Mucosa of descending colon (tissue), 3 donors: ENCODE measurements at regions not wholly inside any gene's neighbourhood (a gene's known extent, or its start where the extent isn't known, plus 50 kb on each side); places are given as distances from the start of the nearest gene placed in this dataset.

Experiments
- ATAC-seq: fragments of 200-7000 bp; cut with Tn5 transposase; one replicate; pipeline ENCODE4 v1.9.1; 2020; ENCODE audit warnings: mild to moderate bottlenecking, moderate library complexity
- DNase-seq, 3 donors: peaks; one replicate each; pipeline ENCODE4 v3.0.0-alpha.2; 2020
- H3K36me3 ChIP-seq: fragments of 200-600 bp; one replicate; pipeline ENCODE4 v1.8.0; 2021; ENCODE audit warnings: low read depth, mild to moderate bottlenecking
- H3K4me1 ChIP-seq: fragments of 200-600 bp; one replicate; pipeline ENCODE4 v1.8.0; 2021; ENCODE audit warnings: low read depth, mild to moderate bottlenecking
- H3K4me3 ChIP-seq: fragments of 200-600 bp; one replicate; pipeline ENCODE4 v1.8.0; 2021; ENCODE audit warnings: mild to moderate bottlenecking
- H3K9me3 ChIP-seq: fragments of 200-600 bp; one replicate; pipeline ENCODE4 v1.8.0; 2021; ENCODE audit warnings: mild to moderate bottlenecking
- intact Hi-C, 2 donors: fragments of 100-400 bp; cut with DNase I in 1 of 2; cut with micrococcal nuclease in 1 of 2; formaldehyde crosslinking; loops; one replicate each; pipeline versions ENCODE4 v1.11.0 to v1.11.1; 2022; cut with DNase I, micrococcal nuclease
- TF ChIP-seq, protein P1 (sequence below): fragments of 200-600 bp; IDR thresholded peaks from one replicate; pipeline ENCODE4 v1.8.0; 2022; ENCODE audit warnings: antibody characterized with exemption, mild to moderate bottlenecking
- donor health status: DM: no; HTN: no; CAD: no; lungs with moderate emphysema.
- donor health status: DM: no; HTN: no; CAD: no.
- donor health status: DM: no; HTN: yes; CAD: no.

DNA sequence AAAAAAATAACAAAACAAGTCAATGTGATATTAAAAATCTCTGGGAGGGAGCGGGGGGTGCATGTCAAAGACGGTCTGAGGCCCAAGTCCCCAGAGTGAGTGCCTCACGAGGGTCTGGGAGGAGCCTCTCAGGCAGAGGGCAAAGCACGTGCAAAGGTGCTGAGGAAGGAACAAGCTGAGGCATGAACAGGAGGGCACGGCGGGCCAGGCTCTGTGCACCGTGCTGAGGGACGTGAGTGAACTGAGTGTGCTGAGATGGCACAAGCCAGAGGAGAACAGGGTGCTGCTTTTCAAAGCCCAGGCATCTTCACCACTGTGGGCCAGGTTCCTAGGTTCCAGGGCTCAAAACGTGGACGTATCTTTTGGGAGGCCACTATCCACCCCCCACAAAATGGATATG is 142.1 kb upstream of the PHACTR3 start:
- Histone ChIP-seq H3K9me3 (no peaks in the 10 kb centered on the region), H3K4me3 (no peak overlapping the region), H3K36me3 (no peaks in the 10 kb centered on the region), H3K4me1 (no peaks in the 10 kb centered on the region)
- TF ChIP-seq, protein P1, sequence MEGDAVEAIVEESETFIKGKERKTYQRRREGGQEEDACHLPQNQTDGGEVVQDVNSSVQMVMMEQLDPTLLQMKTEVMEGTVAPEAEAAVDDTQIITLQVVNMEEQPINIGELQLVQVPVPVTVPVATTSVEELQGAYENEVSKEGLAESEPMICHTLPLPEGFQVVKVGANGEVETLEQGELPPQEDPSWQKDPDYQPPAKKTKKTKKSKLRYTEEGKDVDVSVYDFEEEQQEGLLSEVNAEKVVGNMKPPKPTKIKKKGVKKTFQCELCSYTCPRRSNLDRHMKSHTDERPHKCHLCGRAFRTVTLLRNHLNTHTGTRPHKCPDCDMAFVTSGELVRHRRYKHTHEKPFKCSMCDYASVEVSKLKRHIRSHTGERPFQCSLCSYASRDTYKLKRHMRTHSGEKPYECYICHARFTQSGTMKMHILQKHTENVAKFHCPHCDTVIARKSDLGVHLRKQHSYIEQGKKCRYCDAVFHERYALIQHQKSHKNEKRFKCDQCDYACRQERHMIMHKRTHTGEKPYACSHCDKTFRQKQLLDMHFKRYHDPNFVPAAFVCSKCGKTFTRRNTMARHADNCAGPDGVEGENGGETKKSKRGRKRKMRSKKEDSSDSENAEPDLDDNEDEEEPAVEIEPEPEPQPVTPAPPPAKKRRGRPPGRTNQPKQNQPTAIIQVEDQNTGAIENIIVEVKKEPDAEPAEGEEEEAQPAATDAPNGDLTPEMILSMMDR, result no peak
- DNase-seq, result no peak
- intact Hi-C loops, result no loop called here
- no peak for ATAC-seq

- H3K4me1 ChIP-seq, result no peaks in the 10 kb centered on the region
- TF ChIP-seq, protein P1, result no peak
- peak; percentile 72 for ATAC-seq
- H3K36me3 ChIP-seq, result no peaks in the 10 kb centered on the region
- intact Hi-C loops, result no loop called here
- no peaks in the 10 kb centered on the region for H3K9me3 ChIP-seq
- no peak overlapping the region for H3K4me3 ChIP-seq
- peak in 1 of 3 donors; percentile 20 for DNase-seq
Observed at GRCh38 chr20:59463541-59463940, 140.8 kb upstream of the PHACTR3 start.

GRCh38 chr20:59466107-59466815 is 138.1 kb upstream of the PHACTR3 start:
- no peak overlapping the region for H3K4me3 ChIP-seq
- no peak for DNase-seq
- no peak for ATAC-seq

GRCh38 chr20:59468831-59469230 is 135.5 kb upstream of the PHACTR3 start:
- Histone ChIP-seq H3K4me3 (no peak overlapping the region), H3K4me1 (no peaks in the 10 kb centered on the region), H3K36me3 (no peaks in the 10 kb centered on the region), H3K9me3 (no peaks in the 10 kb centered on the region)
- intact Hi-C loops, result no loop called here
- TF ChIP-seq, protein P1, result no peak
- ATAC-seq, result no peak
- no peak for DNase-seq

More at GRCh38 chr20:59466107-59466815, 138.1 kb upstream of the PHACTR3 start:
- intact Hi-C loops, result no loop called here
- TF ChIP-seq, protein P1, result no peak
- no peaks in the 10 kb centered on the region for H3K9me3 ChIP-seq
- H3K36me3 ChIP-seq, result no peaks in the 10 kb centered on the region
- no peaks in the 10 kb centered on the region for H3K4me1 ChIP-seq

DNA sequence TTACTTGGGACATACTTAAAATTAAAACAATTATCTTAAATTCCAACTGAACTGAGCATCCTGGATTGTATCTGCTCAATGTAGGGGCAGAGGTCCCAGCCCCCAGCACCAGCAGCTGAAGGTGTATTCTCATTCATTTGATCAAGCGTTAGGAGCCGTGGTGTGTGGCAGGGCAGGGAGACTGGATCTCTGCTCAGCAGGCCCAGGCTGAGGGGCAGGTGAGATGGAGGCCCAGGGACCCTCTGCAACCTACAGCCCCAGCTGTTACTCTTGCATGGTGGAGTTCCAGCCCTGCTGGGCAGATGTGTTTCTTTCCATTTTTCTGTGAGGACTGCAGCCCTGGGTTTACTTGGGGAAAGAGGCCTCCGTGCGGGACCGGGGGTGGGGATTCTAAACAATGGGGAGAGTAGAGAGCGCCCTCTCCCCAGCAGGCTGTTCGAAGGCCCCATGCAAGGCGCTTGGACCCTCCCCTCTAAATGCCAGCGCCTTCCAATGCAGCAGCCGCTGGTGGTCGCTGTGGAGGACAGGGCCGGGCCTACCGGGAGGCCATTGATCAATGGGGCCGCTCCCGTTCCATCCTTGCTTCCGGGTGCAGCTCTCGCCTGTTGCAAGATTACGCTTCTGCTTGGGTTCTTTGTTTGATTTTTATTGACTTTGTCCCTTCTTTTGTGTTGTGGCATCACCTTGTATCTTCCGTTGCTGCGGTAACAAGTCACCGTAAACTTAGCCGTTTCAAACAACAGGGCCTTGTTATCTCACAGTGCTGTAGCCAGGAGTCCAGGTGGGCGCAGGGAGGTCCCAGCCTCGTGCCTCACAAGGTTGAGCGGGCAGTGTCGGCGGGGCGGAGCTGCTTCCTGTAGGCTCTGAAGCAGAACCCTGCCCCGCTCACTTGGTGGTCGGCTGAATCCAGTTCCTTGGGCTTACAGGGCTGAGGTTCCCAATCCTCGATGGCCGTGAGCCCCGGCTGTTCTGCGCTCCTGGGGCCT is 134.8 kb upstream of the PHACTR3 start:
- TF ChIP-seq, protein P1, result no peak
- no peaks in the 10 kb centered on the region for H3K9me3 ChIP-seq
- intact Hi-C loops, result no loop called here
- no peaks in the 10 kb centered on the region for H3K4me1 ChIP-seq
- ATAC-seq, result peak; percentile 56
- H3K4me3 ChIP-seq, result no peak overlapping the region
- DNase-seq, result no peak
- no peaks in the 10 kb centered on the region for H3K36me3 ChIP-seq
